H9 (cell line): ENCODE measurements at regions not wholly inside any gene's neighbourhood (a gene's known extent, or its start where the extent isn't known, plus 50 kb on each side); places are given as distances from the start of the nearest gene placed in this dataset.

Experiments used
- DNase-seq: peaks from one replicate; pipeline ENCODE4 v3.0.0-alpha.2; 2017
- H2AFZ ChIP-seq: one replicate; pipeline ENCODE4 v1.6.1; 2013; ENCODE audit warnings: mild to moderate bottlenecking, low read length, control low read depth, moderate library complexity
- H2AK5ac ChIP-seq: 2 replicates; pipeline ENCODE4 v1.6.1; 2013; ENCODE audit warnings: low read length, control low read depth, mixed read lengths; ENCODE audit not compliant: insufficient read length
- H2BK120ac ChIP-seq: one replicate; pipeline ENCODE4 v1.6.1; 2013; ENCODE audit warnings: low read depth, mild to moderate bottlenecking, low read length, control low read depth, inconsistent platforms; ENCODE audit not compliant: poor library complexity, severe bottlenecking
- H2BK12ac ChIP-seq: 2 replicates; pipeline ENCODE4 v1.6.1; 2013; ENCODE audit warnings: low read length, control low read depth, mixed read lengths, low read depth; ENCODE audit not compliant: insufficient read length
- H2BK15ac ChIP-seq: 2 replicates; pipeline ENCODE4 v1.6.1; 2013; ENCODE audit warnings: low read depth, low read length, control low read depth
- H2BK20ac ChIP-seq: one replicate; pipeline ENCODE4 v1.6.1; 2013; ENCODE audit warnings: low read depth, mild to moderate bottlenecking, low read length, control low read depth, inconsistent platforms; ENCODE audit not compliant: poor library complexity, severe bottlenecking
- H2BK5ac ChIP-seq: 2 replicates; pipeline ENCODE4 v1.6.1; 2013; ENCODE audit warnings: low read length, control low read depth, mixed read lengths; ENCODE audit not compliant: insufficient read length
- H3K14ac ChIP-seq: 2 replicates; pipeline ENCODE4 v1.6.1; 2013; ENCODE audit warnings: low read length, control low read depth; ENCODE audit not compliant: insufficient read depth
- H3K18ac ChIP-seq: 2 replicates; pipeline ENCODE4 v1.6.1; 2013; ENCODE audit warnings: low read depth, mild to moderate bottlenecking, mixed read lengths, low read length, control low read depth; ENCODE audit not compliant: insufficient read length
- H3K23ac ChIP-seq: 2 replicates; pipeline ENCODE4 v1.6.1; 2013; ENCODE audit warnings: low read length, control low read depth, mixed read lengths, low read depth; ENCODE audit not compliant: insufficient read length
- H3K23me2 ChIP-seq: 2 replicates; pipeline ENCODE4 v1.6.1; 2013; ENCODE audit warnings: low read depth, mild to moderate bottlenecking, mixed read lengths, low read length, control low read depth; ENCODE audit not compliant: insufficient read length, poor library complexity, severe bottlenecking
- H3K27ac ChIP-seq: 2 replicates; pipeline ENCODE4 v1.5.1; 2013; ENCODE audit warnings: low read length, control low read depth, mixed read lengths, low read depth; ENCODE audit not compliant: insufficient read length
- H3K27me3 ChIP-seq: 2 replicates; pipeline ENCODE4 v1.6.1; 2013; ENCODE audit warnings: low read length, control low read depth, inconsistent platforms; ENCODE audit not compliant: insufficient read depth
- H3K4ac ChIP-seq: 2 replicates; pipeline ENCODE4 v1.6.1; 2013; ENCODE audit warnings: low read depth, mild to moderate bottlenecking, control low read depth, inconsistent platforms, low read length, moderate library complexity
- H3K4me1 ChIP-seq: 2 replicates; pipeline ENCODE4 v1.6.1; 2013; ENCODE audit warnings: low read length, control low read depth, inconsistent platforms; ENCODE audit not compliant: insufficient read depth
- H3K4me2 ChIP-seq: 2 replicates; pipeline ENCODE4 v1.6.1; 2013; ENCODE audit warnings: low read length, control low read depth, mixed read lengths; ENCODE audit not compliant: insufficient read length, insufficient read depth
- H3K56ac ChIP-seq: 2 replicates; pipeline ENCODE4 v1.6.1; 2013; ENCODE audit warnings: low read depth, mild to moderate bottlenecking, mixed read lengths, low read length, control low read depth; ENCODE audit not compliant: insufficient read length
- H3K79me1 ChIP-seq: 2 replicates; pipeline ENCODE4 v1.6.1; 2013; ENCODE audit warnings: low read depth, mild to moderate bottlenecking, moderate library complexity, low read length, control low read depth, inconsistent platforms; ENCODE audit not compliant: insufficient read depth, poor library complexity, severe bottlenecking
- H3K79me2 ChIP-seq: 2 replicates; pipeline ENCODE4 v1.6.1; 2013; ENCODE audit warnings: low read length, control low read depth, inconsistent platforms; ENCODE audit not compliant: insufficient read depth
- H3K9ac ChIP-seq: 2 replicates; pipeline ENCODE4 v1.6.1; 2013; ENCODE audit warnings: low read length, control low read depth, mixed read lengths; ENCODE audit not compliant: insufficient read length; ENCODE audit errors: extremely low read depth
- H3K9me3 ChIP-seq: one replicate; pipeline ENCODE4 v1.6.1; 2013; ENCODE audit warnings: low read depth, low read length, inconsistent platforms; ENCODE audit not compliant: control insufficient read depth
- H3T11ph ChIP-seq: one replicate; pipeline ENCODE4 v1.6.1; 2013; ENCODE audit warnings: mild to moderate bottlenecking, low read length, control low read depth, inconsistent platforms
- H4K20me1 ChIP-seq: one replicate; pipeline ENCODE4 v1.6.1; 2013; ENCODE audit not compliant: control insufficient read depth, insufficient read length, insufficient read depth
- H4K5ac ChIP-seq: 2 replicates; pipeline ENCODE4 v1.6.1; 2013; ENCODE audit warnings: low read depth, mild to moderate bottlenecking, mixed read lengths, low read length, control low read depth; ENCODE audit not compliant: insufficient read length
- H4K8ac ChIP-seq: replicated peaks from 2 replicates; pipeline ENCODE4 v1.6.1; 2013; ENCODE audit warnings: low read length, control low read depth, mixed read lengths, low read depth; ENCODE audit not compliant: insufficient read length
- H4K91ac ChIP-seq: 2 replicates; pipeline ENCODE4 v1.6.1; 2013; ENCODE audit warnings: low read depth, mild to moderate bottlenecking, moderate library complexity, mixed read lengths, low read length, control low read depth; ENCODE audit not compliant: insufficient read length
- H3K27ac Mint-ChIP-seq, 3 experiments: 2 replicates in 2 of 3; 3 replicates in 1 of 3; pipeline ENCODE4 v1.8.0; 2020 to 2021; ENCODE audit warnings: mixed read lengths in 3 of 3, mild to moderate bottlenecking in 1 of 3, moderate library complexity in 1 of 3
- H3K27me3 Mint-ChIP-seq: 2 replicates; pipeline ENCODE4 v1.8.0; 2021; ENCODE audit warnings: low read depth, mild to moderate bottlenecking, moderate library complexity, mixed read lengths
- H3K36me3 Mint-ChIP-seq, 3 experiments: 2 replicates in 2 of 3; 3 replicates in 1 of 3; pipeline ENCODE4 v1.8.0; 2020 to 2021; ENCODE audit warnings: low read depth in 3 of 3, mixed read lengths in 3 of 3; ENCODE audit not compliant: insufficient read depth in 1 of 3
- H3K4me1 Mint-ChIP-seq, 2 experiments: 2 replicates each; pipeline ENCODE4 v1.8.0; 2020; ENCODE audit warnings: mixed read lengths in 2 of 2
- H3K4me3 Mint-ChIP-seq, 2 experiments: 2 replicates in 1 of 2; 3 replicates in 1 of 2; pipeline ENCODE4 v1.8.0; 2020 to 2021; ENCODE audit warnings: mild to moderate bottlenecking in 2 of 2, mixed read lengths in 2 of 2, moderate library complexity in 1 of 2
- H3K9me3 Mint-ChIP-seq, 2 experiments: 2 replicates in 1 of 2; 3 replicates in 1 of 2; pipeline ENCODE4 v1.8.0; 2020; ENCODE audit warnings: mild to moderate bottlenecking in 2 of 2, mixed read lengths in 2 of 2, moderate library complexity in 1 of 2
- CTCF ChIP-seq: fragments of 200-600 bp; sonication (generic); conservative IDR thresholded peaks from 3 replicates; pipeline ENCODE4 v1.8.0; 2021; ENCODE audit warnings: antibody characterized with exemption, mild to moderate bottlenecking
- WGBS: extraction: QIAGEN DNeasy Blood & Tissue Kit; methylation state at CpG from one replicate; pipeline ENCODE4 v1.1.7; 2013; ENCODE audit warnings: missing lambda C conversion rate, low lambda C conversion rate, mixed read lengths; ENCODE audit not compliant: insufficient read length; ENCODE audit errors: extremely low coverage; 5-methylcytosine and 5-hydroxymethylcytosine counted together

- Histone ChIP-seq H2BK5ac (no peak overlapping the region), H4K20me1 (no peaks in the 10 kb centered on the region), H3K4ac (no peak overlapping the region), H3T11ph (no peak overlapping the region), H4K5ac (no peak overlapping the region), H3K23ac (no peak overlapping the region), H2AFZ (no peak overlapping the region), H3K79me1 (no peaks in the 10 kb centered on the region), H3K9ac (no peak overlapping the region), H4K91ac (no peak overlapping the region), H3K79me2 (no peaks in the 10 kb centered on the region), H3K23me2 (no peaks in the 10 kb centered on the region), H2AK5ac (no peak overlapping the region), H3K4me2 (no peak overlapping the region), H3K18ac (no peak overlapping the region), H3K4me1 (no peaks in the 10 kb centered on the region), H3K9me3 (no peaks in the 10 kb centered on the region), H3K56ac (no peak overlapping the region), H2BK20ac (no peak overlapping the region), H3K27ac (no peak overlapping the region), H3K14ac (no peak overlapping the region), H2BK12ac (no peak overlapping the region), H2BK120ac (no peak overlapping the region), H2BK15ac (no peak overlapping the region), H3K27me3 (no peaks in the 10 kb centered on the region), H4K8ac (no peak overlapping the region)
- H3K4me3 Mint-ChIP-seq: no peak overlapping the region
- H3K9me3 Mint-ChIP-seq: no peaks in the 10 kb centered on the region
- WGBS: no CpG with 5 or more reads among the region's 2 CpGs
- H3K27me3 Mint-ChIP-seq: no peaks in the 10 kb centered on the region
- TF ChIP-seq CTCF: no peak
- H3K4me1 Mint-ChIP-seq: peaks cover 21 to 23% of the 10 kb centered on the region in 2 experiments
- H3K27ac Mint-ChIP-seq: peak overlapping the region in 1 of 3 experiments; percentile 29; a peak in 1 of 7 replicates
- no peak for DNase-seq
- H3K36me3 Mint-ChIP-seq: no peaks in the 10 kb centered on the region
These were observed 71.1 kb upstream of the HNMT start for GRCh38 chr2:137893145-137893544.
